GM12878 (cell line): ENCODE measurements at regions not wholly inside any gene's neighbourhood (a gene's known extent, or its start where the extent isn't known, plus 50 kb on each side); places are given as distances from the start of the nearest gene placed in this dataset.

Source experiments
- ATAC-seq: fragments of 200-7000 bp; cut with Tn5 transposase; 3 replicates; pipeline ENCODE4 v1.9.1; 2020; ENCODE audit warnings: mild to moderate bottlenecking, moderate library complexity
- BruUV-seq: library from RNA; stranded (reverse); fragments of 400-500 nt; replicated peaks from 2 replicates; lab custom pipeline; 2021; lab: Mats Ljungman, UMichigan
- CTCF ChIA-PET: fragments of 300-600 bp; sonication (Branson Sonifier 250); formaldehyde crosslinking; extraction: SDS; loops from one replicate; lab custom pipeline; 2021; ENCODE audit warnings: inconsistent platforms; lab: Yijun Ruan, JAX
- POLR2A ChIA-PET: fragments of 350-600 bp; formaldehyde crosslinking; extraction: SDS; loops from one replicate; lab custom pipeline; 2021; ENCODE audit warnings: inconsistent platforms; lab: Charles Lee
- RAD21 ChIA-PET: fragments of 300-600 bp; sonication (Branson Sonifier 250); formaldehyde crosslinking; loops from one replicate; lab custom pipeline; 2023; ENCODE audit warnings: antibody characterized with exemption; ENCODE audit not compliant: unreplicated experiment; lab: Charles Lee
- SMC1A ChIA-PET: fragments of 300-600 bp; sonication (Branson Sonifier 250); formaldehyde crosslinking; loops from one replicate; lab custom pipeline; 2023; ENCODE audit not compliant: unreplicated experiment, uncharacterized antibody; lab: Charles Lee
- DNase-seq: peaks from one replicate; pipeline ENCODE4 v3.0.0-alpha.2; 2011; ENCODE audit warnings: low read depth, low spot score
- FAIRE-seq: peaks from 3 replicates; lab custom pipeline; 2011; peaks lifted over from hg19 to GRCh38; lab: Jason Lieb, UNC
- H2AFZ ChIP-seq: 2 replicates; pipeline ENCODE4 v1.6.0; 2011; ENCODE audit warnings: low read depth, low read length, control low read depth; ENCODE audit not compliant: control insufficient read depth
- H3K27ac ChIP-seq: 2 replicates; pipeline ENCODE4 v1.5.1; 2011; ENCODE audit warnings: control low read depth; ENCODE audit not compliant: control insufficient read depth, insufficient read depth
- H3K27me3 ChIP-seq, 2 experiments: replicated peaks in 1 of 2; 2 replicates each; pipeline versions ENCODE4 v1.6.0 to v1.6.1; 2011; ENCODE audit warnings: low read length in 1 of 2; ENCODE audit not compliant: control insufficient read depth in 2 of 2, insufficient read depth in 2 of 2
- H3K36me3 ChIP-seq, 2 experiments: 2 replicates each; pipeline ENCODE4 v1.5.1; 2011; ENCODE audit warnings: low read length in 1 of 2; ENCODE audit not compliant: control insufficient read depth in 2 of 2, insufficient read depth in 2 of 2
- H3K4me1 ChIP-seq: 2 replicates; pipeline ENCODE4 v1.6.1; 2011; ENCODE audit warnings: mild to moderate bottlenecking, low read length, moderate library complexity, mixed read lengths; ENCODE audit not compliant: control insufficient read depth, insufficient read depth
- H3K4me2 ChIP-seq: 2 replicates; pipeline ENCODE4 v1.6.0; 2011; ENCODE audit warnings: control low read depth; ENCODE audit not compliant: control insufficient read depth, insufficient read depth
- H3K4me3 ChIP-seq: fragments of 200-600 bp; sonication (generic); 2 replicates; pipeline ENCODE4 v1.5.1; 2016
- H3K79me2 ChIP-seq: 2 replicates; pipeline ENCODE4 v1.6.0; 2011; ENCODE audit warnings: low read length; ENCODE audit not compliant: control insufficient read depth, insufficient read depth
- H3K9ac ChIP-seq: 2 replicates; pipeline ENCODE4 v1.8.0; 2011; ENCODE audit warnings: low read length, control low read depth, mixed read lengths; ENCODE audit not compliant: control insufficient read depth, insufficient read depth
- H3K9me3 ChIP-seq: replicated peaks from 3 replicates; pipeline ENCODE4 v1.5.1; 2011; ENCODE audit warnings: mild to moderate bottlenecking, low read length; ENCODE audit not compliant: control insufficient read depth, insufficient read depth
- H4K20me1 ChIP-seq: 2 replicates; pipeline ENCODE4 v1.6.0; 2011; ENCODE audit not compliant: control insufficient read depth, insufficient read depth
- MEF2B ChIP-seq: fragments of 450-650 bp; IDR thresholded peaks from 2 replicates; pipeline ENCODE4 v1.6.1; 2018; ENCODE audit warnings: mild to moderate bottlenecking, moderate library complexity; ENCODE audit not compliant: partially characterized antibody, poor library complexity, severe bottlenecking
- ZBTB11 ChIP-seq: fragments of 450-650 bp; formaldehyde crosslinking; IDR thresholded peaks from 2 replicates; pipeline ENCODE4 v1.5.0; 2022; ENCODE audit warnings: mild to moderate bottlenecking, missing genetic modification characterization
- WGBS: methylation state at CpG from one replicate; pipeline ENCODE4 v1.1.6; 2016; ENCODE audit warnings: low lambda C conversion rate; ENCODE audit not compliant: insufficient replicate concordance, insufficient coverage; ENCODE audit errors: missing lambda C conversion rate; 5-methylcytosine and 5-hydroxymethylcytosine counted together
- in situ Hi-C: fragments of 300-500 bp; cut with MboI; formaldehyde crosslinking; loops from 9 replicates; pipeline ENCODE4 v1.14.3; 2018; ENCODE audit warnings: mixed read lengths
- intact Hi-C: fragments of 100-400 bp; cut with micrococcal nuclease; formaldehyde crosslinking; loops from one replicate; pipeline ENCODE4 v1.14.2; 2022; ENCODE audit not compliant: unreplicated experiment

GRCh38 chr15:95676500-95676899, 654.0 kb upstream of the NR2F2 start:
- RAD21 ChIA-PET = interaction anchor here (1.1 kb wide), 1 partner anchor 9 kb away, joined by 3 read pairs; no protein-coding TSS in a partner anchor
- TF ChIP-seq ZBTB11 (CRISPR knock-in tag) (no peak), MEF2B (no peak)
- TF ChIP-seq, all 136 proteins: peak for 0
- Histone ChIP-seq H2AFZ (no peak overlapping the region), H3K4me2 (no peak overlapping the region), H3K9me3 (no peaks in the 10 kb centered on the region), H4K20me1 (no peaks in the 10 kb centered on the region), H3K27ac (no peak overlapping the region), H3K4me3 (no peak overlapping the region), H3K36me3 (no peaks in the 10 kb centered on the region), H3K27me3 (no peaks in the 10 kb centered on the region), H3K9ac (no peak overlapping the region), H3K4me1 (no peaks in the 10 kb centered on the region), H3K79me2 (no peaks in the 10 kb centered on the region)
- no peak for FAIRE-seq
- POLR2A ChIA-PET = no interaction called here
- SMC1A ChIA-PET = interaction anchor here (0.6 to 1.0 kb wide), 2 partner anchors 17 to 325 kb away, joined by 4 read pairs; no protein-coding TSS in a partner anchor
- no peak for DNase-seq
- no peak for ATAC-seq
- 53% methylated on average over 3 of the region's 3 CpGs for WGBS
- no TSS peak for BruUV-seq
- intact Hi-C loops (no loop called here), in situ Hi-C loops (no loop called here)
- CTCF ChIA-PET = no interaction called here
